Upper lobe of left lung (tissue), 6 donors: ENCODE measurements at regions not wholly inside any gene's neighbourhood (a gene's known extent, or its start where the extent isn't known, plus 50 kb on each side); places are given as distances from the start of the nearest gene placed in this dataset.
A peak's percentile ranks its signal among the peaks of the same experiment; 100 is the strongest.

ENCODE experiments used
- ATAC-seq, 2 donors: fragments of 200-7000 bp; cut with Tn5 transposase; one replicate each; pipeline ENCODE4 v1.9.1; 2022; ENCODE audit warnings: mild to moderate bottlenecking in 2 of 2, moderate library complexity in 2 of 2; ENCODE audit not compliant: low FRiP score in 2 of 2
- DNase-seq, 2 donors: peaks; one replicate each; pipeline ENCODE4 v3.0.0-alpha.2; 2019 to 2020
- H3K27ac ChIP-seq, 4 donors: fragments of 200-600 bp; sonication (generic); one replicate each; pipeline ENCODE4 v1.5.1; 2016 to 2019
- H3K27me3 ChIP-seq, 4 donors: fragments of 200-600 bp; sonication (generic); one replicate each; pipeline ENCODE4 v1.5.1; 2017 to 2019
- H3K36me3 ChIP-seq, 4 donors: fragments of 200-600 bp; sonication (generic); one replicate each; pipeline ENCODE4 v1.5.1; 2016 to 2019
- H3K4me1 ChIP-seq, 4 donors: fragments of 200-600 bp; sonication (generic); one replicate each; pipeline ENCODE4 v1.5.1; 2018 to 2019
- H3K4me3 ChIP-seq, 4 donors: fragments of 200-600 bp; sonication (generic); one replicate each; pipeline ENCODE4 v1.5.1; 2017 to 2019; ENCODE audit warnings: mild to moderate bottlenecking in 2 of 4, moderate library complexity in 1 of 4
- H3K9me3 ChIP-seq, 4 donors: fragments of 200-600 bp; sonication (generic); one replicate each; pipeline ENCODE4 v1.5.1; 2018 to 2019
- EP300 ChIP-seq, 4 donors: sonication (generic); formaldehyde crosslinking; IDR thresholded peaks; one replicate each; pipeline ENCODE4 v1.5.1; 2017; ENCODE audit warnings: antibody characterized with exemption in 4 of 4, control low read depth in 2 of 4
- POLR2A ChIP-seq, 4 donors: fragments of 450-650 bp; IDR thresholded peaks; one replicate each; pipeline ENCODE4 v1.5.1; 2016 to 2017; ENCODE audit warnings: antibody characterized with exemption in 4 of 4, mild to moderate bottlenecking in 2 of 4
- POLR2AphosphoS5 ChIP-seq, 2 donors: sonication (generic); formaldehyde crosslinking; IDR thresholded peaks; one replicate each; pipeline ENCODE4 v1.5.1; 2017; ENCODE audit warnings: antibody characterized with exemption in 2 of 2
- WGBS, 2 donors: methylation state at CpG; one replicate each; pipeline ENCODE4 v1.1.5; 2017 to 2018; 5-methylcytosine and 5-hydroxymethylcytosine counted together
- TF ChIP-seq, protein P1 (sequence below), 6 experiments: fragments of 450-650 bp in 4 of 6; fragments of 200-600 bp in 2 of 6; sonication (generic) in 2 of 6; IDR thresholded peaks; one replicate each; pipeline ENCODE4 v1.5.1; 2016 to 2019; ENCODE audit warnings: antibody characterized with exemption in 6 of 6
- donor health status: DM: no; HTN: no; CAD: no; lungs with moderate emphysema.
- donor health status: DM: no; HTN: yes; CAD: no; lungs with severe emphysema.

DNA sequence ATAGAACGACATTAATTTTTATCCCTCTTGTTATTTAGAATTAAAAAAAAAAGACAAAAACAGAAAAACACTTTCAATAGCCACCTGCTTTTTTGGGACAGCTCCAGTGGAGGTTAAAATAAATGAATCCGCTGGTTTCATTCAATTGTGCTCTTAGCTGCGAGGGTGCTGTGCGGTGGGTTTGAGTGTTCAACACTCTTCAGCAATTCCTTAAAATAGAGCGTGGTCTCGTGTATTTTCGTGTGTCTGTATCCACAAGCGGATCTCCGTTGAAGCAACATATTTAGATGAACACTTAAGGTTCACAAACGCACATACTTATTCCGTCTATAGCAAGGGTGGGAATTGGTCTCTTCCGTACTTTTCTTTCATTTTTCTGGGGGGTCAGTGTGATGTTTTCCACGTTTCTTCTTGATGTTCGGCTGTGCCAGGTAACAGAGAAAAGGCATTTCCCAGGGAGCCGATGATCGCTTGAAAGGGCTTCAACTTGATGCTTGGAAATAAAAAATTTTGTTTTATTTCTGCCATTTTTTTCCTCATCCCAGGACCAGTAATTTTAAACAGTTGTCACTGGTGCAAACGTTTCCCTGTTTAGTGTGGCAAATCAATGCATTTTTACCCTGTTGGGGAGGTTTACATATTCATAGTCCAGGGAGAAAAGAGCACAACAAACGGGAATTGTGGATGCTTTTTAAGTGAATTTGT lies 297.9 kb downstream of the IRF8 start:
- peak overlapping the region; percentile 69 to 89 (median 78) for H3K27ac ChIP-seq

DNA sequence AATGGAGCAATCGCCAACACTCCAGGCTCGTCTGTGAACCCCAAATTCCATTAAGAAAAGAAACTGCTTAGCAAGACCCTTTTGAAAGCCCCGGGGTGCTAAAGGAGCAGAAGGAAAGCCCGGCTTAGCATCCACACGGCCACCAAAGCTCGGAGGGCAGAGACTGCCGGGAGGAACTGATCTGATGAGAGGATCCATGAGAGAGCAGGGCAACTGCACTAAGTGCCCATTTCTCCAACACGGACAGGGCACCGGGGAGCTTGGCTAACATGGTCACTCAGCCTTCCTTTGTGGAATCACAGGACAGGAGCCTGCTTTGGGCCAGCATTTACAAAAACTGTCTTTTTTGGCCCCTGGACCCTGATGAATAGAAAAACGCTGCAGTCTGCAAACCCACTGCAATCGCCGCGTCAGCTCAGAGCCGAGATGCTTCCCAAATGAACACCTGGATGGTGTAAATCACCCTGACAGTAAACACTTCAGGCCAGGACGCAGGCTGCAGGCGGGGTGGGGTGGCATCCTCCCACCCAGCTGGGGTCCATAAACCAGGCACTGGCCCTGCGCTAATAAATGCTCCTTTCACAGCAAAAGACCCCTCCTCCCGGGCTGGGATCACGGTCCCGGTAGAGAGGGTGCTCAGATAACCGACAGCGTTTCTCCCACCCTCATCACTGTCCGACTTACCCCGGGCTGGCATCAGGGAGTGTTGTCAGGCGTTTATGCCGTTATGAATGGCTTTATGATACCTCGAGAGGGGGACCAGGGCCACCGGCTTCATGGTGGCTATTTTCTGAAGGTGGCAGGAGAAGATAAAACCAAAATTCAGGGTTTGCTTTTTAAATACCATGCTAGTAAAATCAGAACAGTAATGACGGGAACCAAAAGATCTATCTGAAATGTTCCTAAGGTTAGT lies 299.5 kb downstream of the IRF8 start:
- peak overlapping the region; percentile 71 to 89 (median 82) for H3K27ac ChIP-seq
- 32 to 34% methylated on average over 20 to 29 of the region's 29 CpGs for WGBS, 2 donors
- DNase-seq (no peak), ATAC-seq (no peak)
- H3K27me3 ChIP-seq, result peaks cover 0 to 6% (median 0%) of the 10 kb centered on the region in 4 donors
- H3K9me3 ChIP-seq, result no peaks in the 10 kb centered on the region
- H3K4me3 ChIP-seq, result peak overlapping the region in 3 of 4 donors; percentile 1 to 33 (median 12)
- peaks cover 0 to 6% (median 3%) of the 10 kb centered on the region in 4 donors for H3K4me1 ChIP-seq
- TF ChIP-seq EP300 (IDR thresholded peaks at IDR 0.05) (no peak), POLR2A (IDR thresholded peaks at IDR 0.05) (no peak), POLR2AphosphoS5 (IDR thresholded peaks at IDR 0.05) (no peak)
- TF ChIP-seq, protein P1, sequence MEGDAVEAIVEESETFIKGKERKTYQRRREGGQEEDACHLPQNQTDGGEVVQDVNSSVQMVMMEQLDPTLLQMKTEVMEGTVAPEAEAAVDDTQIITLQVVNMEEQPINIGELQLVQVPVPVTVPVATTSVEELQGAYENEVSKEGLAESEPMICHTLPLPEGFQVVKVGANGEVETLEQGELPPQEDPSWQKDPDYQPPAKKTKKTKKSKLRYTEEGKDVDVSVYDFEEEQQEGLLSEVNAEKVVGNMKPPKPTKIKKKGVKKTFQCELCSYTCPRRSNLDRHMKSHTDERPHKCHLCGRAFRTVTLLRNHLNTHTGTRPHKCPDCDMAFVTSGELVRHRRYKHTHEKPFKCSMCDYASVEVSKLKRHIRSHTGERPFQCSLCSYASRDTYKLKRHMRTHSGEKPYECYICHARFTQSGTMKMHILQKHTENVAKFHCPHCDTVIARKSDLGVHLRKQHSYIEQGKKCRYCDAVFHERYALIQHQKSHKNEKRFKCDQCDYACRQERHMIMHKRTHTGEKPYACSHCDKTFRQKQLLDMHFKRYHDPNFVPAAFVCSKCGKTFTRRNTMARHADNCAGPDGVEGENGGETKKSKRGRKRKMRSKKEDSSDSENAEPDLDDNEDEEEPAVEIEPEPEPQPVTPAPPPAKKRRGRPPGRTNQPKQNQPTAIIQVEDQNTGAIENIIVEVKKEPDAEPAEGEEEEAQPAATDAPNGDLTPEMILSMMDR (IDR thresholded peaks at IDR 0.05), result no peak
- H3K36me3 ChIP-seq, result no peaks in the 10 kb centered on the region

More for the DNA sequence above, 297.9 kb downstream of the IRF8 start:
- ATAC-seq (no peak), DNase-seq (no peak)
- Histone ChIP-seq H3K4me1 (peaks cover 0 to 18% (median 3%) of the 10 kb centered on the region in 4 donors), H3K9me3 (no peaks in the 10 kb centered on the region), H3K4me3 (peak overlapping the region in 1 of 4 donors; percentile 9), H3K27me3 (peaks cover 0 to 6% (median 0%) of the 10 kb centered on the region in 4 donors), H3K36me3 (no peaks in the 10 kb centered on the region)
- 56 to 64% methylated on average over 18 of the region's 18 CpGs for WGBS, 2 donors
- TF ChIP-seq, protein P1 (IDR thresholded peaks at IDR 0.05), result no peak

DNA sequence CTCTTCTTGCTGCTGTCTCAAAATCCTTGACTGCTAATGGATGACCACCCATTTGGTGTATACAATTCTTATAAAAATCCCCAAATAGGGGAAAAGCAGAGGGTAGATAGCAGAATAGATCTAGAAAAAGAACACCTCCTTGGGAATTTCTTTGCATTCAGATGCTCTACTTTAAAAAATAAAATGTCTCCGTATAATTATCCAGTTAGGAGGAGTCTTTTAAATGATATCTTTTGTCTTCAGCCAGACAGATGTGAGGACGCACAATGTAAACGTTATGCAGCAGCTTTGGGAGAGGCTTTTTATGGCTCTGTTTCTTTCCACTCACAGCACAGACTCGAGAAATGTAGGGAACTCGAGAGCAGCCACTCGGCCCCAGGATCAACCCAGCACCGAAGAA lies 300.2 kb downstream of the IRF8 start:
- Histone ChIP-seq H3K27ac (peak overlapping the region; percentile 71 to 89 (median 82)), H3K27me3 (peaks cover 0 to 6% (median 0%) of the 10 kb centered on the region in 4 donors), H3K4me1 (peaks cover 0 to 4% (median 1%) of the 10 kb centered on the region in 4 donors), H3K4me3 (peak overlapping the region in 2 of 4 donors; percentile 23 to 33), H3K9me3 (no peaks in the 10 kb centered on the region), H3K36me3 (no peaks in the 10 kb centered on the region)
- DNase-seq (no peak), ATAC-seq (no peak)
- TF ChIP-seq POLR2AphosphoS5 (IDR thresholded peaks at IDR 0.05) (no peak), POLR2A (IDR thresholded peaks at IDR 0.05) (no peak), EP300 (IDR thresholded peaks at IDR 0.05) (no peak)
- TF ChIP-seq, protein P1 (IDR thresholded peaks at IDR 0.05), result no peak
- 19 to 25% methylated on average over 7 of the region's 7 CpGs for WGBS, 2 donors

DNA sequence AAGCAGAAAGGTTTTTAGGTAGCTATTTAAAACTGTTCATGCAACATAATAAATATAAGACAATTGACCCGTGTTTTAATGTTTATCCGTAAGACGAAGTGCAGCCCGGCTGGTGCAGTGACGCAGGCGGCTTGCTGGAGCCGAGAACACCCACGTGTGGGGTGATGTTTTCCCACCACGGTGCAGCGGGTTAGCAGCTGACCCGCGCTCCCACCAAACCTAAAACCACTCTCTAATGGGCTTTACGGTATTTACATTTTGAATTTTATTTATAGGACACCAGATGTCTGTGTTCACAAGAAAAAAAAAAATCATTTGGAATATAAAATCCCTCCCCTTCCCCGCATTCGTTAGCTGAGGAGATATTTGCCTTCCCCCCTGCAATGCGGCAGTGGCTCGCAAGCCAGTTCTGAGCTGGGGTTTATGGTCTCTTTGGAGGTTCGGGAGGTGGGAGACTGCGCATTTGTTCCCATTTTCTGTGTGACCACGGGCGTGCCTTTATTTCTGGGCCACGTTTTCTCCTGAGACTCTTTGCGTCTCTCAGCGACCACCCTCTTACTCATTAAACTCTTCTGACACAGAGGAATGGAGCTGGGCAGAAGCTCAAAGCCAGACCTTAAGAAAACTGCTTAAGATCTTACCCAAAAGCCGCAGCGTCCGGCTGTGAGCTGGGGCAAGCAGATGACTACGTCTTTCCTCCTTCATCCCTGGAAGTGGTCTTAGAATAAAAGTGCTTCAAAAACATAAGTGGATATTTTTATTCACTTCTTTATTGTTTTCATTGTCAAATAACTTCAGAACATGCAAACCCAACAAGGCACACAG lies 301.1 kb downstream of the IRF8 start:
- whole genome bisulfite sequencing, 2 donors, result 37 to 41% methylated on average over 28 of the region's 28 CpGs
- ATAC-seq (no peak), DNase-seq (no peak)
- H3K27me3 ChIP-seq, result peaks cover 0 to 6% (median 0%) of the 10 kb centered on the region in 4 donors
- H3K4me3 ChIP-seq, result peak overlapping the region in 3 of 4 donors; percentile 4 to 33 (median 23)
- TF ChIP-seq EP300 (IDR thresholded peaks at IDR 0.05) (no peak), POLR2AphosphoS5 (IDR thresholded peaks at IDR 0.05) (peak in 1 of 2 donors; percentile 26)
- H3K9me3 ChIP-seq, result no peaks in the 10 kb centered on the region
- peaks cover 0 to 4% (median 1%) of the 10 kb centered on the region in 4 donors for H3K4me1 ChIP-seq
- H3K36me3 ChIP-seq, result no peaks in the 10 kb centered on the region
- H3K27ac ChIP-seq, result peak overlapping the region; percentile 71 to 89 (median 82)
